ENCODE measurements at regions not wholly inside any gene's neighbourhood (a gene's known extent, or its start where the extent isn't known, plus 50 kb on each side); places are given as distances from the start of the nearest gene placed in this dataset.

DNA sequence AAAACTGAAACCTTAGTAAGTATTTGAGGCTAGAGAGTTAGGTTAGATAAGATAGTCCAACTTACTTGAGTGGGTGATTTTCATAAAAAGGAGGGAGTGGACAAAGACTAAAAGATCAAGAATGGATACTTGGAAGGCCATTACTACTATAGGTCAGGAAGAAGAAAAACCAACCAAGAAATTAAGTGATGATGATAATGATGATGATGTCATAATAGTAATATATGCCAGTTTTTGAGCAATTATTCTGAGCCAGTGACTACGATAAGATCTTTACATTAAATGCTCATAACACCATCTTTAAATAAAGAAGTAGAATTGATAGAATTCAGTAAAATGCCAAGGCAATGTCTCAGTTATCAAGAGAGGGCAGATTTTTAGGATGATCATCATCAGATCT, 430.7 kb upstream of the ADAMTS5 start:
- TF ChIP-seq CTCF (IDR thresholded peaks at IDR 0.05): no peak
- TF ChIP-seq POLR2A (IDR thresholded peaks at IDR 0.05): no peak

Measured in transverse colon (tissue), 3 donors.